RWPE2 (cell line): ENCODE measurements at regions not wholly inside any gene's neighbourhood (a gene's known extent, or its start where the extent isn't known, plus 50 kb on each side); places are given as distances from the start of the nearest gene placed in this dataset.

Experiments used
- ATAC-seq: fragments of 200-7000 bp; cut with Tn5 transposase; 3 replicates; pipeline ENCODE4 v1.9.1; 2021; ENCODE audit warnings: low read depth
- DNase-seq: peaks from one replicate; pipeline ENCODE4 v3.0.0-alpha.2; 2020; ENCODE audit warnings: low spot score
- H3K27ac ChIP-seq: fragments of 450-650 bp; 2 replicates; pipeline ENCODE4 v1.5.1; 2017; ENCODE audit warnings: mild to moderate bottlenecking; ENCODE audit not compliant: poor library complexity, severe bottlenecking
- H3K27me3 ChIP-seq: fragments of 250-450 bp; sonication (Bioruptor Pico); 2 replicates; pipeline ENCODE4 v1.5.1; 2021; ENCODE audit warnings: mild to moderate bottlenecking, moderate library complexity; ENCODE audit not compliant: insufficient read depth, poor library complexity, severe bottlenecking
- H3K36me3 ChIP-seq: fragments of 250-450 bp; sonication (Bioruptor Pico); 2 replicates; pipeline ENCODE4 v1.5.1; 2020; ENCODE audit warnings: low read depth, mild to moderate bottlenecking, moderate library complexity
- H3K4me1 ChIP-seq: fragments of 250-450 bp; sonication (Bioruptor Pico); 2 replicates; pipeline ENCODE4 v1.5.1; 2021; ENCODE audit warnings: mild to moderate bottlenecking, moderate library complexity; ENCODE audit not compliant: insufficient read depth, poor library complexity, severe bottlenecking
- H3K4me3 ChIP-seq: fragments of 250-450 bp; sonication (Bioruptor Pico); 2 replicates; pipeline ENCODE4 v1.5.1; 2021; ENCODE audit warnings: mild to moderate bottlenecking, moderate library complexity; ENCODE audit not compliant: severe bottlenecking
- H3K9me3 ChIP-seq: fragments of 250-450 bp; sonication (Bioruptor Pico); 2 replicates; pipeline ENCODE4 v1.5.1; 2021; ENCODE audit warnings: mild to moderate bottlenecking, moderate library complexity; ENCODE audit not compliant: severe bottlenecking
- CTCF ChIP-seq: fragments of 450-650 bp; IDR thresholded peaks from one replicate; pipeline ENCODE4 v1.5.1; 2017; ENCODE audit warnings: mild to moderate bottlenecking, moderate library complexity; ENCODE audit not compliant: poor library complexity, severe bottlenecking

DNA sequence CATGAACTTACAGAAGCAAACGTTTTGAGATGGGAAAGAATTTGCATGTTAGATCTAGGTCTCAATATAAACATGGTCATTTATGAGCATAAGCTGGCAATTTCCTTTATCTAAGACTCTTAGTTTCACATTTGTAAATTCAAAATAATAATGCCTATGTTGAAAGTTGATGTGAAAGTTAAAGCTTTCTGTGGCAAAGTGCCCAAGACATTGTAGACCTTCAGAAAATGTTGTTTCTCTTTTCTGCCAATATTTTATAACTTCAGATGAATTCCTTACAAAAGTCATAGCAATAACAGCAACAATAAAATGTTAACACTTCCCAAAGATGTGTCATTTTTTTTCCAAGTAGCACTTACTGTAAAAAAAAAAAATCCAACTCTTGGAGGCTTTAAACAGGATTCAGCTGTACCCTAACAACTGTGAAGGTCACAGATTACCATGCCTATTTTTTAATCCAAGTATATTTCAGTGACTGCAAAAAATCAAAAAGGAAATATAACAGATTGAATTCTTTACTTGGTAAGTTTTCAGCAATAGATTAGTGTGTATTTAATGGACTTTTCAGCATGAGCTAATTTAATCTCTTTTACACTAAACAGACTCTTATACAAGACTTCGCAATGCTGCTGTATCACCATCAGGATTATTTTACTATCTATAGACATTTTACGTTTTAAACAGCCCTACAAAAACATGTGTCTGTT is 206.5 kb upstream of the PDE5A start:
- no peaks in the 10 kb centered on the region for H3K4me1 ChIP-seq
- H3K4me3 ChIP-seq, result no peak overlapping the region
- no peaks in the 10 kb centered on the region for H3K36me3 ChIP-seq
- TF ChIP-seq CTCF, result no peak
- no peak for DNase-seq
- no peak overlapping the region for H3K27ac ChIP-seq
- ATAC-seq, result no peak
- H3K9me3 ChIP-seq, result no peaks in the 10 kb centered on the region
- no peaks in the 10 kb centered on the region for H3K27me3 ChIP-seq

DNA sequence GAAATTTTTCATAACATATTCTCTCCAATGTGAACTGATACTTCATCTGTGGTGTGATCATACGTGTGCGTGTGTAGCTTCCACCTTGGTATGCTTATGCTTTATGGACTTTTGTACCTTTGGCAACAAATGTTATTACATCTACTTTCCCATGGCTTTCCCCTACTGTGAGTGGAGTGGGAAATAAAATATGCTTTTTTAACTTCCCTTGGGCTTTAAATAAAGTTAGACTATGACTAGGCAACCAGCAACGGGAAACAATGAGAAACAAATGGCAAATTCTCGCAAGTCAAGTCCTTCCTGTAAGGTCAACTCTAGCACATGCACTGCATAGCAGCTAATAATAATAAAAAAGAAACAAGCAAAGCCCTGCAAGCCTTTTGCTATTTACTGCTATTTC is 205.0 kb upstream of the PDE5A start:
- no peak for TF ChIP-seq CTCF
- Histone ChIP-seq H3K27me3 (no peaks in the 10 kb centered on the region), H3K36me3 (no peaks in the 10 kb centered on the region), H3K4me1 (no peaks in the 10 kb centered on the region), H3K4me3 (no peak overlapping the region), H3K27ac (no peak overlapping the region), H3K9me3 (no peaks in the 10 kb centered on the region)
- no peak for ATAC-seq
- DNase-seq, result no peak

GRCh38 chr4:119832776-119833175 is 204.2 kb upstream of the PDE5A start:
- no peak overlapping the region for H3K4me3 ChIP-seq
- TF ChIP-seq CTCF, result no peak
- no peaks in the 10 kb centered on the region for H3K4me1 ChIP-seq
- H3K27ac ChIP-seq, result no peak overlapping the region
- ATAC-seq, result no peak
- no peak for DNase-seq
- H3K27me3 ChIP-seq, result no peaks in the 10 kb centered on the region
- H3K9me3 ChIP-seq, result no peaks in the 10 kb centered on the region
- no peaks in the 10 kb centered on the region for H3K36me3 ChIP-seq

GRCh38 chr4:119829326-119829725 is 200.7 kb upstream of the PDE5A start:
- no peak overlapping the region for H3K4me3 ChIP-seq
- H3K27me3 ChIP-seq, result no peaks in the 10 kb centered on the region
- H3K9me3 ChIP-seq, result no peaks in the 10 kb centered on the region
- no peak overlapping the region for H3K27ac ChIP-seq
- no peaks in the 10 kb centered on the region for H3K4me1 ChIP-seq
- DNase-seq (no peak), ATAC-seq (no peak)
- TF ChIP-seq CTCF, result no peak
- no peaks in the 10 kb centered on the region for H3K36me3 ChIP-seq

GRCh38 chr4:119825696-119826095 is 197.1 kb upstream of the PDE5A start:
- Histone ChIP-seq H3K27ac (no peak overlapping the region), H3K36me3 (no peaks in the 10 kb centered on the region), H3K4me1 (no peaks in the 10 kb centered on the region), H3K27me3 (no peaks in the 10 kb centered on the region), H3K9me3 (no peaks in the 10 kb centered on the region), H3K4me3 (no peak overlapping the region)
- no peak; the same call in 2 of the 3 replicates for ATAC-seq
- no peak for DNase-seq
- no peak for TF ChIP-seq CTCF
